ENCODE measurements at regions not wholly inside any gene's neighbourhood (a gene's known extent, or its start where the extent isn't known, plus 50 kb on each side); places are given as distances from the start of the nearest gene placed in this dataset.

DNA sequence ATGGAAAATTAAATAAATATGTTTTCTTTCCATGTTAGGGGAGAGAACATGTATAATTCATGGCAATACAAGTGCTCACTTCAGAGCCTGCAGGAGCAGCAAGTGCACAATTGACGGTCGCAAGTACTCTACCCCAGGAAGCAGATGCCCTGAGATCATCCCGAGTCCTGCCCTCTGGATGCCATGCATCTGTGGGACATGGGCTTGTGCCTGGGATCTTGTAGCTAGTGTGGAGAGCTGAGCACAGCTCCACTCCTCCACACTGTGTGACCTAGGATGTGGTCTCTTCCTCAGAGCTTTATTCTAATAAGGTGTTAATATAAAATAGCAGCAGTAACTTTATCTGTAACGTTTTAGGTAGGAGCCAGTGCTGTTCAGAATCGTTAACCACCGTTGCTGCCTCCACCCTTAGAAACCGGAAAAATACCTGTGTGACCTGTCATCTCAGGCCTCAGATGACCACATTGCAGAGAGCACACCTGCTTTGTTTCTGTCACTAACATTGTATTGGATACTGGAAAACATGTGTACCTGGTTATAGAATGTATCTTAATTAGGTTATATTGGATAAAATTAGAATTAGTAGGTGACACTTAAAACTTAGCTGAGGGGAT, 105.0 kb upstream of the GOLGA6L6 start:
- Histone ChIP-seq H3K9ac (no peak overlapping the region), H2AFZ (ENCODE audit: low read depth) (no peak overlapping the region), H4K20me1 (ENCODE audit: insufficient read depth) (no peaks in the 10 kb centered on the region), H3K36me3 (ENCODE audit: insufficient read depth) (no peaks in the 10 kb centered on the region), H3K4me1 (ENCODE audit: low read depth, poor library complexity, severe bottlenecking) (peaks cover 10% of the 10 kb centered on the region), H3K4me2 (peak overlapping the region; percentile 2; the same call in 1 of the 2 replicates), H3K27ac (no peak overlapping the region), H3K4me3 (IDR thresholded peaks at IDR 0.05; ENCODE audit: insufficient read depth, low read depth, low read length) (no peak overlapping the region), H3K79me2 (ENCODE audit: insufficient read depth, low read depth) (no peaks in the 10 kb centered on the region), H3K27me3 (ENCODE audit: insufficient read depth, low read depth) (no peaks in the 10 kb centered on the region)
- TF ChIP-seq, protein P1, sequence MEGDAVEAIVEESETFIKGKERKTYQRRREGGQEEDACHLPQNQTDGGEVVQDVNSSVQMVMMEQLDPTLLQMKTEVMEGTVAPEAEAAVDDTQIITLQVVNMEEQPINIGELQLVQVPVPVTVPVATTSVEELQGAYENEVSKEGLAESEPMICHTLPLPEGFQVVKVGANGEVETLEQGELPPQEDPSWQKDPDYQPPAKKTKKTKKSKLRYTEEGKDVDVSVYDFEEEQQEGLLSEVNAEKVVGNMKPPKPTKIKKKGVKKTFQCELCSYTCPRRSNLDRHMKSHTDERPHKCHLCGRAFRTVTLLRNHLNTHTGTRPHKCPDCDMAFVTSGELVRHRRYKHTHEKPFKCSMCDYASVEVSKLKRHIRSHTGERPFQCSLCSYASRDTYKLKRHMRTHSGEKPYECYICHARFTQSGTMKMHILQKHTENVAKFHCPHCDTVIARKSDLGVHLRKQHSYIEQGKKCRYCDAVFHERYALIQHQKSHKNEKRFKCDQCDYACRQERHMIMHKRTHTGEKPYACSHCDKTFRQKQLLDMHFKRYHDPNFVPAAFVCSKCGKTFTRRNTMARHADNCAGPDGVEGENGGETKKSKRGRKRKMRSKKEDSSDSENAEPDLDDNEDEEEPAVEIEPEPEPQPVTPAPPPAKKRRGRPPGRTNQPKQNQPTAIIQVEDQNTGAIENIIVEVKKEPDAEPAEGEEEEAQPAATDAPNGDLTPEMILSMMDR (conservative IDR thresholded peaks at IDR 0.05; ENCODE audit: low read depth, low read length): no peak

DNA sequence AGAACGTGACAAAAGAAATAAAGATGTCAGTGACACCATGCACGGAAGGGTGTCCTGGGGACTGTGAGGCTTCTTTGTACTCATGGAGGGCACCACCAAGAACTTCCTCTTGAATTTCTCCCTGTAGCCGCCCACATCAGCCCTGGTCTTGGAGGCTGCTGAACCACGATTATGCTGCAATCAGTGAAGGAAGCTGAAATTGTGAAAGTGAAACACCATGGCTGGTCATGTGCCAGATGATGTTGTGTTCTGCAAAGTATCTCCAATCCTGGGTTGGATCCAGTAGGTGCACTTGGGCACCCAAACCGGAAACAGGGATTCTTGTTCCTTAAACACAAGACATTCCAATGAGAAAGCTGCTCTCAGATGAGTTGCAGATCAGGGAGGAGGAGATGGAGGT, 104.4 kb upstream of the GOLGA6L6 start:
- TF ChIP-seq, protein P1 (conservative IDR thresholded peaks at IDR 0.05; ENCODE audit: low read depth, low read length): no peak
- Histone ChIP-seq H3K27ac (no peak overlapping the region), H3K79me2 (ENCODE audit: insufficient read depth, low read depth) (no peaks in the 10 kb centered on the region), H3K4me2 (peak overlapping the region; percentile 2; the same call in 1 of the 2 replicates), H3K4me1 (ENCODE audit: low read depth, poor library complexity, severe bottlenecking) (peaks cover 10% of the 10 kb centered on the region), H3K36me3 (ENCODE audit: insufficient read depth) (no peaks in the 10 kb centered on the region), H3K9ac (no peak overlapping the region), H3K27me3 (ENCODE audit: insufficient read depth, low read depth) (no peaks in the 10 kb centered on the region), H2AFZ (ENCODE audit: low read depth) (peak overlapping the region; percentile 25; the same call in 1 of the 2 replicates), H4K20me1 (ENCODE audit: insufficient read depth) (no peaks in the 10 kb centered on the region), H3K4me3 (IDR thresholded peaks at IDR 0.05; ENCODE audit: insufficient read depth, low read depth, low read length) (no peak overlapping the region)

DNA sequence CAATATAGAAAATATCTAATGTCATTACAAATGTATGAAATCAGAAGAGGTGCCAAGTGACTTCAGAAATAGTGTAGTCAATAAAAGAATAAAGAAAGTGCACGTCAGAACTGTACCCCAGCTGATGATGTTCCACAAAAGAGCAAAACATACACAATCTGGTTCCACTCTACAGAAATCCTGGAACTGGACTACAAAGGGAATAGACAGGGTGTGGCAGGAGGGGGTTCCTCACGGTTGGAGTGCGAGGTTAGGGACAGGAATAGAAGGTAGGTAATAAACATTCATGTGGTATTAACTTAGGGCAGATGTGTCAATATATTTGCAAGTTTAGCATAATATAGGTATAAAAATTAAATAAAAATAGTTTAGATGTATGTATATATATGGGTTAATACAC, 103.3 kb upstream of the GOLGA6L6 start:
- Histone ChIP-seq H3K4me2 (no peak overlapping the region), H3K4me1 (ENCODE audit: low read depth, poor library complexity, severe bottlenecking) (peaks cover 10% of the 10 kb centered on the region), H3K9ac (no peak overlapping the region), H3K36me3 (ENCODE audit: insufficient read depth) (no peaks in the 10 kb centered on the region), H3K27ac (no peak overlapping the region), H3K79me2 (ENCODE audit: insufficient read depth, low read depth) (no peaks in the 10 kb centered on the region), H2AFZ (ENCODE audit: low read depth) (no peak overlapping the region), H3K27me3 (ENCODE audit: insufficient read depth, low read depth) (no peaks in the 10 kb centered on the region), H3K4me3 (IDR thresholded peaks at IDR 0.05; ENCODE audit: insufficient read depth, low read depth, low read length) (no peak overlapping the region), H4K20me1 (ENCODE audit: insufficient read depth) (no peaks in the 10 kb centered on the region)
- TF ChIP-seq, protein P1 (conservative IDR thresholded peaks at IDR 0.05; ENCODE audit: low read depth, low read length): no peak

DNA sequence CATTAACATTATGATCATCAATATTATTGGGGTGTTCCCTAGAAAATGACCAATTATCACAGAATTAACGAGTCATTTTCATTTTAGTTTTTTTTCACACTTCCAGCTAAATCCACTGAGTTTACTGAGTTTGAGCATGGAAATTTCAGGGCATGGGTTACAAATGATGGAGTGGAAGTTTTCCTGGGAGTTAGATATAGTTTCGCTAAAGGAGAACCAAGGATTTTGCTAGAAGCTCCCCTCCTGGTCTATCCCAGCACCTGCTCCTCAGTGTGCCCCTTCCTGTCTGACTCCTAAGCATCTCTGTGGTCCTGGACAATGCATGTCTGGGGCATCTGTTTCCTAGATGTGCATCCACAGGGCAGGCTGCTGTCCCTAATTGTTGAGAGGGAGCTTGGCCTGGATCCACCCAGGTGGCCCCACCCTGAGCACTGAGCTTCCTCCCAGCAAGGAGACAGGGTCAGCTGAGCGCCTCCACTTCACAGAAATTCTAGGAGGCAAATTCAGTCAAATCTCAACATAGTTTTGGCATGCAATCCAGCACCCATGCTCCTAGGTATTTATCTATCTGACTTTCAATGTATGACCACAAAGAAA, 102.3 kb upstream of the GOLGA6L6 start:
- Histone ChIP-seq H3K4me2 (no peak overlapping the region), H3K79me2 (ENCODE audit: insufficient read depth, low read depth) (no peaks in the 10 kb centered on the region), H2AFZ (ENCODE audit: low read depth) (no peak overlapping the region), H3K36me3 (ENCODE audit: insufficient read depth) (no peaks in the 10 kb centered on the region), H3K9ac (no peak overlapping the region), H3K4me1 (ENCODE audit: low read depth, poor library complexity, severe bottlenecking) (peaks cover 10% of the 10 kb centered on the region), H4K20me1 (ENCODE audit: insufficient read depth) (no peaks in the 10 kb centered on the region), H3K27ac (no peak overlapping the region), H3K4me3 (IDR thresholded peaks at IDR 0.05; ENCODE audit: insufficient read depth, low read depth, low read length) (no peak overlapping the region), H3K27me3 (ENCODE audit: insufficient read depth, low read depth) (no peaks in the 10 kb centered on the region)
- TF ChIP-seq, protein P1 (conservative IDR thresholded peaks at IDR 0.05; ENCODE audit: low read depth, low read length): no peak

All from KMS-11 (cell line).